HG03378 (cell line): ENCODE measurements at regions not wholly inside any gene's neighbourhood (a gene's known extent, or its start where the extent isn't known, plus 50 kb on each side); places are given as distances from the start of the nearest gene placed in this dataset.
A peak's percentile ranks its signal among the peaks of the same experiment; 100 is the strongest.

ENCODE experiments used
- ATAC-seq: cut with Tn5 transposase; IDR thresholded peaks from one replicate; pipeline ENCODE4 v1.9.1; 2021; ENCODE audit warnings: mild to moderate bottlenecking, moderate library complexity; ENCODE audit not compliant: unreplicated experiment

GRCh38 chr9:107064378-107064777, 201.4 kb downstream of the ZNF462 start:
- ATAC-seq = no peak

GRCh38 chr9:107065549-107065948, 202.6 kb downstream of the ZNF462 start:
- ATAC-seq = no peak

GRCh38 chr9:107067739-107068416, 204.9 kb downstream of the ZNF462 start:
- no peak for ATAC-seq

GRCh38 chr9:107068581-107068980, 205.6 kb downstream of the ZNF462 start:
- ATAC-seq = no peak

- ATAC-seq = no peak
These were observed 207.6 kb downstream of the ZNF462 start for GRCh38 chr9:107070586-107070985.

GRCh38 chr9:107078061-107078460, 205.0 kb upstream of the RAD23B start:
- ATAC-seq = no peak

GRCh38 chr9:107079589-107079988, 203.5 kb upstream of the RAD23B start:
- ATAC-seq = no peak

GRCh38 chr9:107080130-107080529, 202.9 kb upstream of the RAD23B start:
- ATAC-seq = no peak

- no peak for ATAC-seq
These were observed 196.6 kb upstream of the RAD23B start for GRCh38 chr9:107086460-107086859.

- ATAC-seq = no peak
These were observed 195.9 kb upstream of the RAD23B start for GRCh38 chr9:107087222-107087621.

GRCh38 chr9:107090218-107090617, 192.9 kb upstream of the RAD23B start:
- ATAC-seq = no peak

- ATAC-seq = no peak
These were observed 189.6 kb upstream of the RAD23B start for GRCh38 chr9:107093365-107094060.

GRCh38 chr9:107094370-107094769, 188.7 kb upstream of the RAD23B start:
- no peak for ATAC-seq

- no peak for ATAC-seq
These were observed 182.5 kb upstream of the RAD23B start for GRCh38 chr9:107100591-107100990.

- no peak for ATAC-seq
These were observed 181.1 kb upstream of the RAD23B start for GRCh38 chr9:107102011-107102410.

GRCh38 chr9:107103621-107104020, 179.5 kb upstream of the RAD23B start:
- no peak for ATAC-seq

GRCh38 chr9:107105784-107106183, 177.3 kb upstream of the RAD23B start:
- no peak for ATAC-seq

- no peak for ATAC-seq
These were observed 176.7 kb upstream of the RAD23B start for GRCh38 chr9:107106416-107106815.

- no peak for ATAC-seq
These were observed 174.5 kb upstream of the RAD23B start for GRCh38 chr9:107108342-107109130.

- no peak for ATAC-seq
These were observed 173.8 kb upstream of the RAD23B start for GRCh38 chr9:107109324-107109723.

GRCh38 chr9:107110153-107110552, 172.9 kb upstream of the RAD23B start:
- no peak for ATAC-seq

- ATAC-seq = peak; percentile 65
These were observed 170.3 kb upstream of the RAD23B start for GRCh38 chr9:107112707-107113243.
